ENCODE measurements at regions not wholly inside any gene's neighbourhood (a gene's known extent, or its start where the extent isn't known, plus 50 kb on each side); places are given as distances from the start of the nearest gene placed in this dataset.
A peak's percentile ranks its signal among the peaks of the same experiment; 100 is the strongest.

GRCh38 chr1:60863131-60863530, 219.2 kb upstream of the NFIA start:
- H3K27me3 Mint-ChIP-seq (ENCODE audit: unreplicated experiment), result peaks cover 4% of the 10 kb centered on the region
- H3K4me1 Mint-ChIP-seq (ENCODE audit: low read depth, unreplicated experiment), result peaks cover 50% of the 10 kb centered on the region
- no peak overlapping the region for H3K4me3 Mint-ChIP-seq (ENCODE audit: unreplicated experiment)
- DNase-seq, result no peak
- TF ChIP-seq CTCF (IDR thresholded peaks at IDR 0.05; ENCODE audit: partially characterized antibody, unreplicated experiment), result no peak
- no peak overlapping the region for H3K27ac Mint-ChIP-seq (ENCODE audit: unreplicated experiment)
- no peaks in the 10 kb centered on the region for H3K9me3 Mint-ChIP-seq (ENCODE audit: unreplicated experiment)
- no peaks in the 10 kb centered on the region for H3K36me3 Mint-ChIP-seq (ENCODE audit: unreplicated experiment)

DNA sequence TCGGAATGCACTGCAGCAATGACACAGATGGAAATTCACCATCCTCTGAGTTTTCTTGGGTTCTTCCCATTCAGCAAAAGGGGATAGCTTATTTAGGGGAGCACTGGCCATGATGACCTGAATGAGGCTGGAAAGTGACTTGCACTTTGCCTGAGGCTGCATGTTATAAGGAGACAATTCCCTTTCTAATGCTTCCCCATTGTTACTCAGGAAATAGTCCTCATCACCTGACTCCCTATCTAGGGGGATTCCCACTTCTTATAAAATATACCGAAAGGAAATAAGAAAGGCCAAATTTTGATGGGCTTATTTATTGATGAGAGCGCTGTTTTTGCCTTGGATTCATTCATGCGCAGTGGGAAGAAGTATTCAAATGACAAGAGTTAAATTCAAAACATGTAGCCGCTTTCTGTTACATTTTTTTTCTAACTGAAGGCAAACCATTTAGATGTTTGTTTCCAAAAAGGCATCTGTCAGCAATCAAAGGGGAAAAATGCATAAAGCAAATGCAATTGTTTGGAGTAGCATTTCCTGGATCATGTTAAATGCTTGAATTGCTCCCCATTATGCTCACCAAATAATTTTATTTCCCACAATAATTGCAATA, 220.3 kb upstream of the NFIA start:
- H3K4me3 Mint-ChIP-seq (ENCODE audit: unreplicated experiment), result no peak overlapping the region
- H3K27me3 Mint-ChIP-seq (ENCODE audit: unreplicated experiment), result peaks cover 7% of the 10 kb centered on the region
- TF ChIP-seq CTCF (IDR thresholded peaks at IDR 0.05; ENCODE audit: partially characterized antibody, unreplicated experiment), result no peak
- DNase-seq, result no peak
- H3K4me1 Mint-ChIP-seq (ENCODE audit: low read depth, unreplicated experiment), result peaks cover 57% of the 10 kb centered on the region
- H3K36me3 Mint-ChIP-seq (ENCODE audit: unreplicated experiment), result no peaks in the 10 kb centered on the region
- no peaks in the 10 kb centered on the region for H3K9me3 Mint-ChIP-seq (ENCODE audit: unreplicated experiment)
- H3K27ac Mint-ChIP-seq (ENCODE audit: unreplicated experiment), result no peak overlapping the region

GRCh38 chr1:60859111-60859510, 223.2 kb upstream of the NFIA start:
- H3K9me3 Mint-ChIP-seq (ENCODE audit: unreplicated experiment), result no peaks in the 10 kb centered on the region
- H3K4me3 Mint-ChIP-seq (ENCODE audit: unreplicated experiment), result no peak overlapping the region
- TF ChIP-seq CTCF (IDR thresholded peaks at IDR 0.05; ENCODE audit: partially characterized antibody, unreplicated experiment), result no peak
- no peak for DNase-seq
- peaks cover 7% of the 10 kb centered on the region for H3K27me3 Mint-ChIP-seq (ENCODE audit: unreplicated experiment)
- H3K4me1 Mint-ChIP-seq (ENCODE audit: low read depth, unreplicated experiment), result peaks cover 55% of the 10 kb centered on the region
- H3K36me3 Mint-ChIP-seq (ENCODE audit: unreplicated experiment), result no peaks in the 10 kb centered on the region
- peak overlapping the region; percentile 59 for H3K27ac Mint-ChIP-seq (ENCODE audit: unreplicated experiment)

DNA sequence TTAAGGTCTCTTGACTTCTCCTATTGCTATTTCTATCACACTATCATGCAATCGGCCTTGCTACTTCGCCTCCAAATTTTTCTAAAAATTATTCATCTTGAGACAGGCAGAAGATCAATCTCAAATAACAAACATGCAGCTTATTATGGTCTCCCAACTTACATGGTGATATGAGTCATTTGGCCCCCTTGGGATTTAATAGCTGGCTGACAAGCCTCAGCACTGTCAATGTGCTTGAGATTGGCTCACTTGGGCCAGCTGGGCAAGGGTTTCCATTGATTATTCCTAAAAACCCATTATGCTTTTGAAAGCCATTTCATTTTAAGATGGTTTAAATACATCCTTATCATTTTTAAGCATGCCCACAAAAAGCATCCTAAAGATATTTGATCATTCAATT, 224.5 kb upstream of the NFIA start:
- Mint-ChIP-seq H3K27ac (ENCODE audit: unreplicated experiment) (peak overlapping the region; percentile 35), H3K27me3 (ENCODE audit: unreplicated experiment) (peaks cover 7% of the 10 kb centered on the region), H3K9me3 (ENCODE audit: unreplicated experiment) (no peaks in the 10 kb centered on the region), H3K4me1 (ENCODE audit: low read depth, unreplicated experiment) (peaks cover 45% of the 10 kb centered on the region), H3K4me3 (ENCODE audit: unreplicated experiment) (peak overlapping the region; percentile 10), H3K36me3 (ENCODE audit: unreplicated experiment) (no peaks in the 10 kb centered on the region)
- no peak for DNase-seq
- no peak for TF ChIP-seq CTCF (IDR thresholded peaks at IDR 0.05; ENCODE audit: partially characterized antibody, unreplicated experiment)

- peaks cover 5% of the 10 kb centered on the region for H3K9me3 Mint-ChIP-seq (ENCODE audit: unreplicated experiment)
- no peak overlapping the region for H3K4me3 Mint-ChIP-seq (ENCODE audit: unreplicated experiment)
- TF ChIP-seq CTCF (IDR thresholded peaks at IDR 0.05; ENCODE audit: partially characterized antibody, unreplicated experiment), result no peak
- peaks cover 22% of the 10 kb centered on the region for H3K36me3 Mint-ChIP-seq (ENCODE audit: unreplicated experiment)
- DNase-seq, result no peak
- H3K27me3 Mint-ChIP-seq (ENCODE audit: unreplicated experiment), result no peaks in the 10 kb centered on the region
- no peaks in the 10 kb centered on the region for H3K4me1 Mint-ChIP-seq (ENCODE audit: low read depth, unreplicated experiment)
- no peak overlapping the region for H3K27ac Mint-ChIP-seq (ENCODE audit: unreplicated experiment)
These were observed 232.3 kb upstream of the NFIA start for GRCh38 chr1:60850084-60850483.

Data from glutamatergic neuron (in vitro differentiated cells).